K562 (cell line): ENCODE measurements at regions not wholly inside any gene's neighbourhood (a gene's known extent, or its start where the extent isn't known, plus 50 kb on each side); places are given as distances from the start of the nearest gene placed in this dataset.

Experiments used
- ATAC-seq: fragments of 200-7000 bp; cut with Tn5 transposase; 3 replicates; pipeline ENCODE4 v1.9.1; 2020; ENCODE audit warnings: moderate library complexity
- BruUV-seq: library from RNA; stranded (reverse); fragments of 400-500 nt; replicated peaks from 2 replicates; lab custom pipeline; 2021; lab: Mats Ljungman, UMichigan
- CTCF ChIA-PET: fragments of 300-600 bp; formaldehyde crosslinking; extraction: SDS; loops from one replicate; lab custom pipeline; 2021; ENCODE audit warnings: low intra/inter-chr PET ratio; lab: Yijun Ruan, JAX
- POLR2A ChIA-PET: fragments of 300-600, 350-650 bp; sonication (Branson Sonifier 250); formaldehyde crosslinking; extraction: SDS; loops from one replicate; lab custom pipeline; 2021; ENCODE audit warnings: antibody characterized with exemption, inconsistent platforms; lab: Yijun Ruan, JAX
- DNase-seq, 4 experiments: peaks; one replicate each; pipeline versions ENCODE4 v3.0.0 to v3.0.0-alpha.2; 2011 to 2018; ENCODE audit warnings: low spot score in 3 of 4, mixed read lengths in 3 of 4; ENCODE audit errors: extremely low read depth in 1 of 4
- FAIRE-seq: peaks from 2 replicates; lab custom pipeline; 2011; peaks lifted over from hg19 to GRCh38; lab: Jason Lieb, UNC
- H2AFZ ChIP-seq: 2 replicates; pipeline ENCODE4 v1.6.0; 2011; ENCODE audit warnings: low read depth, low read length, control low read depth, inconsistent platforms
- H3K27ac ChIP-seq: fragments of 200-600 bp; 3 replicates; pipeline ENCODE4 v1.8.0; 2011; ENCODE audit warnings: low read depth, mild to moderate bottlenecking, control low read depth, inconsistent platforms, low read length, moderate library complexity, mixed read lengths; ENCODE audit errors: extremely low read depth
- H3K27me3 ChIP-seq, 2 experiments: fragments of 300-600 bp in 1 of 2; 2 replicates in 1 of 2; 3 replicates in 1 of 2; pipeline versions ENCODE4 v1.6.0 to v1.8.0; 2011; ENCODE audit warnings: inconsistent platforms in 2 of 2, low read length in 2 of 2, mild to moderate bottlenecking in 1 of 2, mixed read lengths in 1 of 2, moderate library complexity in 1 of 2; ENCODE audit not compliant: control insufficient read depth in 2 of 2, insufficient read depth in 2 of 2
- H3K36me3 ChIP-seq: fragments of 300-600 bp; 3 replicates; pipeline ENCODE4 v1.8.0; 2011; ENCODE audit warnings: mild to moderate bottlenecking, low read length, inconsistent platforms; ENCODE audit not compliant: control insufficient read depth, insufficient read depth
- H3K4me1 ChIP-seq, 2 experiments: fragments of 200-600 bp in 1 of 2; replicated peaks in 1 of 2; 2 replicates in 1 of 2; 3 replicates in 1 of 2; pipeline versions ENCODE4 v1.5.1 to v1.8.0; 2011; ENCODE audit warnings: inconsistent platforms in 2 of 2, low read length in 2 of 2, mild to moderate bottlenecking in 1 of 2, mixed read lengths in 1 of 2, moderate library complexity in 1 of 2; ENCODE audit not compliant: control insufficient read depth in 2 of 2, insufficient read depth in 2 of 2
- H3K4me2 ChIP-seq: 2 replicates; pipeline ENCODE4 v1.6.1; 2011; ENCODE audit warnings: low read length, control low read depth, inconsistent platforms, mixed read lengths; ENCODE audit not compliant: insufficient read depth
- H3K4me3 ChIP-seq: fragments of 200-600 bp; sonication (generic), shearing (Covaris generic); 2 replicates; pipeline ENCODE4 v1.5.1; 2016; ENCODE audit warnings: control low read depth, inconsistent platforms
- H3K79me2 ChIP-seq: fragments of 200-600 bp; 3 replicates; pipeline ENCODE4 v1.8.0; 2011; ENCODE audit warnings: low read length, inconsistent platforms; ENCODE audit not compliant: control insufficient read depth, insufficient read depth
- H3K9ac ChIP-seq, 2 experiments: 2 replicates each; pipeline versions ENCODE4 v1.6.0 to v1.6.1; 2011; ENCODE audit warnings: low read depth in 2 of 2, low read length in 2 of 2, control low read depth in 1 of 2, inconsistent platforms in 1 of 2, mild to moderate bottlenecking in 1 of 2, mixed read lengths in 1 of 2; ENCODE audit not compliant: insufficient read depth in 1 of 2
- H3K9me1 ChIP-seq: one replicate; pipeline ENCODE4 v1.6.0; 2011; ENCODE audit warnings: inconsistent platforms, mild to moderate bottlenecking, low read length, moderate library complexity; ENCODE audit not compliant: control insufficient read depth, insufficient read depth
- H3K9me3 ChIP-seq: replicated peaks from 2 replicates; pipeline ENCODE4 v1.5.1; 2011; ENCODE audit warnings: low read depth, low read length, inconsistent platforms; ENCODE audit not compliant: control insufficient read depth, insufficient read depth
- H4K20me1 ChIP-seq: replicated peaks from 2 replicates; pipeline ENCODE4 v1.6.1; 2011; ENCODE audit warnings: low read length, inconsistent platforms, mixed read lengths; ENCODE audit not compliant: control insufficient read depth, insufficient read depth
- CEBPG ChIP-seq, 3 experiments: fragments of 200-800 bp in 1 of 3; sonication (Bioruptor generic) in 1 of 3; sonication (generic) in 1 of 3; formaldehyde crosslinking in 1 of 3; IDR thresholded peaks in 2 of 3; conservative IDR thresholded peaks in 1 of 3; 2 replicates each; pipeline versions ENCODE4 v1.6.1 to v1.8.0; 2016 to 2022; ENCODE audit warnings: missing compliant biosample characterization in 2 of 3, missing genetic modification characterization in 2 of 3, mild to moderate bottlenecking in 1 of 3, missing genetic modification reagents in 1 of 3
- DEAF1 ChIP-seq: fragments of 450-650 bp; formaldehyde crosslinking; IDR thresholded peaks from 2 replicates; pipeline ENCODE4 v1.4.0; 2020; ENCODE audit warnings: mild to moderate bottlenecking, moderate library complexity
- E2F3 ChIP-seq: fragments of 250-450 bp; sonication (Bioruptor Pico); IDR thresholded peaks from 2 replicates; pipeline ENCODE4 v1.4.0; 2020; ENCODE audit warnings: mild to moderate bottlenecking
- GATAD2A ChIP-seq: fragments of 450-650 bp; IDR thresholded peaks from 2 replicates; pipeline ENCODE4 v1.6.1; 2017
- HNRNPL ChIP-seq: fragments of 200-400 bp; formaldehyde crosslinking; IDR thresholded peaks from 2 replicates; pipeline ENCODE4 v1.6.1; 2017; ENCODE audit warnings: low read depth, mild to moderate bottlenecking, low read length
- JUND ChIP-seq, 2 experiments: IDR thresholded peaks; 2 replicates in 1 of 2; 3 replicates in 1 of 2; pipeline ENCODE4 v1.6.1; 2011; ENCODE audit warnings: borderline replicate concordance in 2 of 2, low read depth in 2 of 2, low read length in 2 of 2, improper control_type of control experiment in 1 of 2, missing biosample characterization in 1 of 2, missing genetic modification characterization in 1 of 2, missing genetic modification reagents in 1 of 2
- MAFF ChIP-seq: IDR thresholded peaks from 2 replicates; pipeline ENCODE4 v1.6.1; 2012; ENCODE audit warnings: low read length, improper control_type of control experiment
- MTA1 ChIP-seq: fragments of 450-650 bp; IDR thresholded peaks from 2 replicates; pipeline ENCODE4 v1.6.1; 2017; ENCODE audit warnings: borderline replicate concordance
- MYNN ChIP-seq, 2 experiments: sonication (generic); formaldehyde crosslinking in 1 of 2; IDR thresholded peaks; 2 replicates each; pipeline versions ENCODE4 v1.5.0 to v1.6.1; 2016 to 2020; ENCODE audit warnings: antibody characterized with exemption in 1 of 2, missing genetic modification reagents in 1 of 2
- NFIC ChIP-seq: fragments of 450-650 bp; IDR thresholded peaks from 2 replicates; pipeline ENCODE4 v1.6.1; 2017; ENCODE audit warnings: mild to moderate bottlenecking, inconsistent platforms
- POLR2G ChIP-seq: fragments of 200-400 bp; formaldehyde crosslinking; IDR thresholded peaks from 2 replicates; pipeline ENCODE4 v1.6.1; 2017; ENCODE audit warnings: low read depth, mild to moderate bottlenecking, antibody characterized with exemption, low read length, moderate library complexity
- RBFOX2 ChIP-seq: fragments of 200-400 bp; formaldehyde crosslinking; IDR thresholded peaks from 2 replicates; pipeline ENCODE4 v1.6.1; 2017; ENCODE audit warnings: low read depth, mild to moderate bottlenecking, low read length, moderate library complexity
- STAT5A ChIP-seq: IDR thresholded peaks from 2 replicates; pipeline ENCODE4 v1.6.1; 2012; ENCODE audit warnings: low read length, inconsistent platforms, borderline replicate concordance
- THAP12 ChIP-seq: fragments of 250-450 bp; sonication (Bioruptor Pico); IDR thresholded peaks from 2 replicates; pipeline ENCODE4 v1.9.0; 2021; ENCODE audit warnings: mild to moderate bottlenecking, inconsistent platforms
- ZBTB2 ChIP-seq: fragments of 450-650 bp; IDR thresholded peaks from 2 replicates; pipeline ENCODE4 v1.6.1; 2016; ENCODE audit warnings: antibody characterized with exemption
- ZFP1 ChIP-seq: fragments of 450-650 bp; formaldehyde crosslinking; IDR thresholded peaks from 2 replicates; pipeline ENCODE4 v1.4.0; 2020; ENCODE audit warnings: mild to moderate bottlenecking, mixed read lengths
- ZNF124 ChIP-seq: sonication (generic); formaldehyde crosslinking; IDR thresholded peaks from 2 replicates; pipeline ENCODE4 v1.8.1; 2022; ENCODE audit warnings: missing genetic modification reagents
- ZNF174 ChIP-seq: fragments of 250-450 bp; sonication (Bioruptor Pico); IDR thresholded peaks from 2 replicates; pipeline ENCODE4 v1.4.0; 2020; ENCODE audit warnings: mild to moderate bottlenecking
- ZNF551 ChIP-seq: fragments of 250-450 bp; sonication (Bioruptor Pico); IDR thresholded peaks from 2 replicates; pipeline ENCODE4 v1.5.0; 2021; ENCODE audit warnings: mild to moderate bottlenecking, moderate library complexity
- WGBS: fragments of 100-300 bp; shearing (Covaris generic); methylation state at CpG from one replicate; pipeline ENCODE4 v1.1.6; 2016; ENCODE audit warnings: low coverage, mixed read lengths; ENCODE audit not compliant: insufficient coverage; ENCODE audit errors: missing lambda C conversion rate; 5-methylcytosine and 5-hydroxymethylcytosine counted together
- in situ Hi-C: fragments of 300-500 bp; cut with MboI; formaldehyde crosslinking; loops from 4 replicates; pipeline ENCODE4 v1.15.0; 2018; ENCODE audit warnings: inconsistent platforms, mixed read lengths
- intact Hi-C: fragments of 100-400 bp; cut with micrococcal nuclease; formaldehyde crosslinking; loops from 2 replicates; pipeline ENCODE4 v1.14.2; 2022

GRCh38 chr10:125274961-125275360 is 114.6 kb upstream of the CTBP2 start:
- no peak for TF ChIP-seq JUND (IDR thresholded peaks at IDR 0.05; ENCODE audit: borderline replicate concordance, low read depth, low read length)
- TF ChIP-seq JUND (tag; IDR thresholded peaks at IDR 0.05; ENCODE audit: borderline replicate concordance, low read depth, low read length): no peak
- TF ChIP-seq POLR2G: no peak
- TF ChIP-seq RBFOX2: no peak
- no peak for TF ChIP-seq NFIC
- no peak for TF ChIP-seq ZFP1 (CRISPR knock-in tag)
- no peak for TF ChIP-seq MAFF
- no peak for TF ChIP-seq ZBTB2
- TF ChIP-seq HNRNPL: no peak
- no peak for TF ChIP-seq ZNF174 (CRISPR knock-in tag)
- no peak for TF ChIP-seq STAT5A
- TF ChIP-seq GATAD2A: no peak
- TF ChIP-seq CEBPG (CRISPR knock-in tag; IDR thresholded peaks at IDR 0.05): no peak
- no peak for TF ChIP-seq CEBPG (tag; conservative IDR thresholded peaks at IDR 0.05 in 1 of 2, IDR thresholded peaks at IDR 0.05 in 1 of 2)
- TF ChIP-seq ZNF124 (CRISPR knock-in tag): no peak
- TF ChIP-seq ZNF551: no peak
- no peak for TF ChIP-seq THAP12 (CRISPR knock-in tag)
- no peak for TF ChIP-seq DEAF1
- TF ChIP-seq E2F3: no peak
- no peak for TF ChIP-seq MTA1
- no peak for TF ChIP-seq MYNN (IDR thresholded peaks at IDR 0.05)
- TF ChIP-seq MYNN (CRISPR knock-in tag; IDR thresholded peaks at IDR 0.05): no peak
- POLR2A ChIA-PET: no interaction called here
- CTCF ChIA-PET: no interaction called here
- Histone ChIP-seq H3K79me2 (no peaks in the 10 kb centered on the region), H2AFZ (no peak overlapping the region), H3K27me3 (peaks cover 3 to 34% of the 10 kb centered on the region in 2 experiments; a peak in 3 of 5 replicates), H3K4me1 (no peaks in the 10 kb centered on the region), H3K4me3 (no peak overlapping the region), H3K27ac (no peak overlapping the region), H4K20me1 (no peaks in the 10 kb centered on the region), H3K36me3 (no peaks in the 10 kb centered on the region), H3K9me3 (no peaks in the 10 kb centered on the region), H3K9ac (no peak overlapping the region), H3K9me1 (no peaks in the 10 kb centered on the region), H3K4me2 (no peak overlapping the region)
- DNase-seq (no peak), FAIRE-seq (no peak), ATAC-seq (no peak)
- intact Hi-C loops: no loop called here
- WGBS: 0% methylated on average over 5 of the region's 5 CpGs
- BruUV-seq: no TSS peak
- in situ Hi-C loops: no loop called here
